ENCODE measurements at regions not wholly inside any gene's neighbourhood (a gene's known extent, or its start where the extent isn't known, plus 50 kb on each side); places are given as distances from the start of the nearest gene placed in this dataset.

DNA sequence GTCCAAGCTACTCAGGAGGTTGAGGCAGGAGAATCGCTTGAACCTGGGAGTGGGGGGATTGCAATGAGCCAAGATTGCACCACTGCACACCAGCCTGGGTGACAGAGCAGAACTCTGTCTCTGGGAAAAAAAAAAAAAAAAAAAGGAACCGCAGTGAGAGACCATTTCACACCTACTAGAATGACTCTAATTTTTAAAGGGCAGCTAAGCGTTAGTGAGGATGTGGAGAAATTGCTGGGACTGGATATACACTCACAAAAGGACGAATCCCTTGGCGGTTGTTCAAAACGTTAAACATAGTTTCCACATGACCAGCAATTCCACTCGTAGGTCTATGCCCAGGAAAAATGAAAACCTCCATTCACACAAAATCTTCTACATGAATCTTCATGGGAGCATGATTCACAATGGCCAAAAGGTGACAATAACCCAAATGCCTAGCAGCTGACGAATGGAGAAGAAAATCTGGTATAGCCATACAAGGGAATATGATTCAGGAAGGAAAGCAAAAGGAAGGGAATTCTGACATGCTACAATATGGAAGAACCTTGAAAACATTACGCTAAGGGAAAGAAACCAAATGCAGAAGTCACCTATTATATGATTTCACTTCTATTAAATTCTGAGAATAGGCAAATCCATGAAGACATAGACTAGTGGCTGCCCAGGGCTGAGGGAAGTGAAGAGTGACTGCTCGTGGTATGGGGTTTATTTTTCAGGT is 127.0 kb downstream of the CHSY1 start:
- no peak for DNase-seq (ENCODE audit: low read depth in 3 of 3)

DNA sequence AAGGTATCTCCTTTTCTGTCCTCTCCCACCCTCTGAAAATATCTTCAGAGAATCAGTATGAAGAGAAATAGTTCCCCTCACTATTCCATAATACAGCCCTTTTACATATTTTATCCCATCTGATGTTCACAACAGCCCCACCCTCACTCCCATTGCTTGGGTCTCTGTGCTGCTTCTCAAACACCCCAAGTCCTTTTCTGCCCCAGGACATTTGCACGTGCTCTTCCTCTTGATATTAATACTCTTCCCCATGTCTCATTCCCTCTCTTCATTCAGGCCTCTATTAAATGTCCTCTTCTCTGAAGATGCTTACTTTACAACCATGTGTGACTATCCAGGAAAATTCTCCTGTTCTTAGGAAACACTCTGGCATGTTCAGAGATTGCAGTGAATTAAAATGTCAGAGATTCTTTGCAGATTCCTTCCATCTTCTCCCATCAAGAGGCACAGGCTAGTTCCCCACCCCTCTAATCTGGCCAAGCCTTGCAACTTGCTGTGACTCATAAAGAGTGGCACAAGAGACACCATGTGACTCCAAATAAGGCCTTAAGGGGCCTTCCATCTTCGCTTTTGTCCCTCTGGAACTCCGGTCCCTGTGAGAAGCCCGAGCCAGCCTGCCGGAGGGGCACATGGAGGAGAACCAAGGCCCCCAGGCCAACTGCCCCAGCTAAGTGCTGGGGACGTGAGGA is 128.5 kb downstream of the CHSY1 start:
- no peak for DNase-seq (ENCODE audit: low read depth in 3 of 3)

DNA sequence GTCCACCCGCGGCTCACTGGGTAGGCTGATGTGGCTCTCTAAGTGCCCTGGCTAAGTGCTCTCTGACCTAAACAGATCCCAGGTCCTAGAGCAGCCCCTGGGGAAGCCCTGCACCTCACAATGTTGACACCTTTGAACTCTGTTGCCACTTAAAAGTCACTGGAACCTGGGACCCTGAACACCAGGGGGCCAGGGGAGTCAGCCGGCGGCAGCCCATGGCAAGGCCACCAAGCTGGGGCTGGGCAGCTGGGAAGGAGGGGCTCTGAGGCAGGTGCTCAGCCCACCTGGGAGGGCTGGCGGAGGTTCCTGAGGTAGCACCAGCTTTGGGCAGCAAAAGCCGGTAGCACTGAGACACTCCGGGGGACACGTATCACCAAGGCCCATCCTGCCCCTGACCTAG is 129.0 kb downstream of the CHSY1 start:
- DNase-seq (ENCODE audit: low read depth in 3 of 3) = no peak

DNA sequence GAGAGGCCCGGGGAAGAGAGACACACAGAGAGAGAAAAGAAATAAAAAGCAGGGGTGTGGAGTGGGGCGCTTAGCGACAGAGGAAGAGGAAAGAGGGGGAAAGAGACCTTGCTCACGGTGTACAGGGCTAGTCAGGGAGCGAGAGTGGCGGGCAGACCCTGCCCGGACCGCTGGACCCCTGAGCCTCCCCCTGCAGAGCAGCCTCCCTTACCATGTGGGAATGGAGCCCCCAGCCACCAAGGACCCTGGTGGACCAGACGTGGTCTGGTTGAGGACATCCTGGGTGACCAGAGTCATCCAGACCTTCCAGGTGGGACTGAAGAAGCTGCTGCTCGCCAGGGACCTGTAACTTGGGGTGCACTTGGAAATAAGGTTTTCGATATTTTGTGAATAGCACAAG is 129.6 kb downstream of the CHSY1 start:
- DNase-seq (ENCODE audit: low read depth in 3 of 3) = no peak

DNA sequence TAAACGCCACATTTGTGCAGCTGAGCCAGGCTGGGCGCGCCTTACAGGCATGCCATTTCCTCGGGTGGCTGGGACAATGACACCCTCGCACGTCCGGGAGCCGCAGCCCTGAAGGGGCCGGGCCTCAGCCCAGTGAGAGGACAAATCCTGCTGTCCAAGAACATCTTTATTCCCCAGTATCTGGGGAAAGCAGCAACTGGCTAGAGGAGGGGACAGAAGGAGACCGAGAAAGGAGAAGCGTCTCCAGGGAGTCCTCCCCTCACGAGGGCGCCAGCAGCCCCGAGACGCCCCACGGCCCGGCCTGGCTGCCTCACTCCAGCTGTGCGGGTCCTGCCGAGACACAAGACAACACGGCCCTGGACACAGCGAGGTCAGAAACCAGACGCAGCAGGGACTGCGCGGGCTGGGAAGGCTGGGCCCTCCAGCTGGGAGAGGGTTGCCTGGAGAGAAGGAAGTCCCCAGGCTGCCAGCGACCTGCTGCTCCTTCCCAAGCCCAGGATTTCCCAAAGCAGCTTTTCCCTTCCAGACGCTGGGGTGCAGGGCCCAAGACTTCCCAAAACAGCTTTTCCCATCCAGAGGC is 130.2 kb downstream of the CHSY1 start:
- DNase-seq (ENCODE audit: low read depth in 3 of 3) = peak in 1 of 3 experiments; percentile 21

DNA sequence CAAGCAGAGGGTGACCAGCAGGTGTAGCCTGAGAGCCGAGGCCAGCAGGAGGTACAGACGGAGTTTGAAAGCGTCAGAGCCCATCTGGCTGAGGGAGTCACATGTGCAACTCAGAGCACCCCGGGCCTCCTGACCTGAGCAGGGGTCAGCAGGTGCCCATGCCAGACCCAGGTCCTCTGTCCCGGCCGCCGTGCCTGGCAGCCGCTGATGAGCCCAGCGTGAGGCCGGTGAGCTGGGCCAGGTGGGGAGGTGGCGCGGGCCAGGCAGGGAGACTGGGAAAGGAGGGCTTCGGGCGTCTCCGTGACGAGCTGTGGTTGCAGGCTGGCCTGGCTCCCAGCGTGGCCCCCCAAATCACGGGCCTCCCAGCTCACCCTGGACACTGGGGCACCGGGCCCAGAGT is 130.9 kb downstream of the CHSY1 start:
- no peak for DNase-seq (ENCODE audit: low read depth in 3 of 3)

DNA sequence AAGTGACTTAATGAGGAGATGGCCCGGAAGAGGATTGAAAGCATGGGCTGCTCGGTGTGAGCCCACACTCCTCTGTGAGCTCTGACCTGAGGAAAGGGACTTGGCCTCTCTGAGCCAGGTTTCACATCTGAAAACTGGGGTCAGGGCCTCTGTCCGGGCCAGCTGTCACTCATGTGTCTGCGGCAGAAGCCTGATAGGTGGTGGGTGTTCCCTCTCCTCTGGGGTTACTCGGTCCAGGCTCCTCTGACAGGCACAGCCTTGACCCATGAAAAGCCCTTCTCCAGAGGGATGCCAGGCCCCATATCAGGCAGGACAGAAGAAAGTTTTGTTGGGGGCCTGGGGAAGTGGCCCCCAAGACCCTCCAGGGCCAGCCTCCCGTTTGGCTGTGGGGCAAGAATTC is 131.4 kb downstream of the CHSY1 start:
- no peak for DNase-seq (ENCODE audit: low read depth in 3 of 3)

All from stimulated activated CD4-positive, alpha-beta T cell treated with anti-CD3 and anti-CD28 coated beads, TNF-alpha, amount 100 ng/mL, for 4 hours (primary cell).